GM19043 (cell line): ENCODE measurements at regions not wholly inside any gene's neighbourhood (a gene's known extent, or its start where the extent isn't known, plus 50 kb on each side); places are given as distances from the start of the nearest gene placed in this dataset.
"Not testable (repeated sequence)": the region's sequence is repeated elsewhere in the genome, so short reads cannot be mapped to it uniquely, and the experiment has no call there.

Source experiments
- ATAC-seq: cut with Tn5 transposase; IDR thresholded peaks from one replicate; pipeline ENCODE4 v1.9.1; 2021; ENCODE audit warnings: low read depth; ENCODE audit not compliant: unreplicated experiment

- ATAC-seq: no peak
Observed at GRCh38 chr6:71681234-71681867, 205.0 kb upstream of the RIMS1 start.

GRCh38 chr6:71686021-71686677, 200.2 kb upstream of the RIMS1 start:
- not testable (repeated sequence) for ATAC-seq

- ATAC-seq: no peak
Observed at GRCh38 chr6:71698702-71699101, 187.6 kb upstream of the RIMS1 start.

- ATAC-seq: peak; percentile 66
Observed at GRCh38 chr6:71706523-71706922, 179.8 kb upstream of the RIMS1 start.

GRCh38 chr6:71707059-71707458, 179.3 kb upstream of the RIMS1 start:
- no peak for ATAC-seq

- ATAC-seq: no peak
Observed at GRCh38 chr6:71720705-71721104, 165.6 kb upstream of the RIMS1 start.

- ATAC-seq: no peak
Observed at GRCh38 chr6:71721642-71722041, 164.7 kb upstream of the RIMS1 start.

- ATAC-seq: no peak
Observed at GRCh38 chr6:71722736-71723135, 163.6 kb upstream of the RIMS1 start.

- no peak for ATAC-seq
Observed at GRCh38 chr6:71724456-71725125, 161.8 kb upstream of the RIMS1 start.

- ATAC-seq: no peak
Observed at GRCh38 chr6:71725126-71725470, 161.3 kb upstream of the RIMS1 start.

- ATAC-seq: no peak
Observed at GRCh38 chr6:71726121-71726520, 160.2 kb upstream of the RIMS1 start.

GRCh38 chr6:71727632-71728294, 158.6 kb upstream of the RIMS1 start:
- peak; percentile 74 for ATAC-seq

- no peak for ATAC-seq
Observed at GRCh38 chr6:71730284-71730683, 156.1 kb upstream of the RIMS1 start.

GRCh38 chr6:71733970-71734899, 152.1 kb upstream of the RIMS1 start:
- ATAC-seq: no peak

GRCh38 chr6:71737953-71738352, 148.4 kb upstream of the RIMS1 start:
- ATAC-seq: no peak

GRCh38 chr6:71745525-71745924, 140.8 kb upstream of the RIMS1 start:
- ATAC-seq: no peak

GRCh38 chr6:71766146-71766760, 120.1 kb upstream of the RIMS1 start:
- ATAC-seq: no peak

- no peak for ATAC-seq
Observed at GRCh38 chr6:71766796-71767195, 119.6 kb upstream of the RIMS1 start.

- no peak for ATAC-seq
Observed at GRCh38 chr6:71768356-71768755, 118.0 kb upstream of the RIMS1 start.

GRCh38 chr6:71808865-71809264, 77.5 kb upstream of the RIMS1 start:
- no peak for ATAC-seq
